CD4-positive, alpha-beta T cell treated with Interleukin-4 for 1 hour (primary cell): ENCODE measurements at regions not wholly inside any gene's neighbourhood (a gene's known extent, or its start where the extent isn't known, plus 50 kb on each side); places are given as distances from the start of the nearest gene placed in this dataset.

Experiments
- DNase-seq, 2 donors: peaks; one replicate each; pipeline ENCODE4 v3.0.0-alpha.2; 2020 to 2022

DNA sequence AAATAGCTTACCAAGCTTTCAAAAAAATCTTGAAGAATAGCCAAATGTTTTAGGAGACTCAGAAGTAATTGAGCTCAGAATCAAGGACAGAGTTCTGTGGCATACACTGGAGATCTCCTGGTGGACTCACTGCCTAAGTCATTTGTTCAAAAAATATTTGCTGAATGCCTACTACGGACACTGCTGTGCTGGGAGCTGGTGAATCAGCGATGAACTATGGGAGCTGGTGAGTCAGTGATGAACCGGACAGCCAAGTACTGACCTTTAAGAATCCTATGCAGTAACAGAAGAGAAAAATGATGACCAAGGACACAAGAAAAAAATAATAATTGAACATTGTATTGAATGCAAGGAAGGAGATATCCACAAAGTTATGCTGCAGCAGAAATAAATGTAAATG is 717.9 kb upstream of the CXADR start:
- DNase-seq, result no peak

GRCh38 chr21:16796776-16797175 is 716.1 kb upstream of the CXADR start:
- DNase-seq, result no peak

DNA sequence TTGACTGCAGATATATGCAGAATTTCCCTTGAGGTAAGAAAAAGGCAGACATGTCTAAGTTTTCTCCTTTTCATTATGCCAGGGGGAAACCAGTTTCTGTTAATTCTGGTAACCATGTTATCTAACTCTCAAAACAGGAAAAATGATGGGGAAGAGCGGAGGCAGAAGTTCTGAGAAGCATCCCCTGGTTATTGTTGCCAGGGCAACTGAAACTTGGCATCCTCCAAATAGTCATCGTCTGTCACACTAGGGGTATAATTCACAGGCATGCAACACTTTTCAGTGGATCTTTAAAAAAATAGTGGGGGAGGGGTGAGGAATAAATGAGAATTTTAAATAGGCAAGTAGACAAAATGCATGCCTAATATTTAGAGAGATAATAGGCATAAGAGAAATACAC is 715.3 kb upstream of the CXADR start:
- DNase-seq, result no peak

DNA sequence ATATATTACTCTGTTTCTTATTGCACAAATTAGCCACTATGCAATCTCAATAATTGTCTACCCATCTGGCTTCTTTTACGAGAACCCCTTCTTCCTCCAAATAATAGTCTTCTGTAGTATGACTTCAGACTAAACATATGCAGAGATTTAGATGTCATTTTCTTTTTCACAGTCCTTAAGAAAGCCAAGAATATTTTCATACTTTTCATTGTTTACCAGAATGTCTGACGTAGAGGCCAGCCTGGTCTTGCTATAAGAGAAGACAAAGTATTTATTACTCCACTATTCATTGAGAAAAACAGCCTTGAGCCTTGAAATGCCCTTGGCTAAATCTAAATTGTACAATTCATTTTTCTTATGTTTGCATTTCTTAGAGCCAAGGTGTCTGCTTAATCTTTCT is 714.9 kb upstream of the CXADR start:
- no peak for DNase-seq

GRCh38 chr21:16800536-16801275 is 712.1 kb upstream of the CXADR start:
- no peak for DNase-seq

DNA sequence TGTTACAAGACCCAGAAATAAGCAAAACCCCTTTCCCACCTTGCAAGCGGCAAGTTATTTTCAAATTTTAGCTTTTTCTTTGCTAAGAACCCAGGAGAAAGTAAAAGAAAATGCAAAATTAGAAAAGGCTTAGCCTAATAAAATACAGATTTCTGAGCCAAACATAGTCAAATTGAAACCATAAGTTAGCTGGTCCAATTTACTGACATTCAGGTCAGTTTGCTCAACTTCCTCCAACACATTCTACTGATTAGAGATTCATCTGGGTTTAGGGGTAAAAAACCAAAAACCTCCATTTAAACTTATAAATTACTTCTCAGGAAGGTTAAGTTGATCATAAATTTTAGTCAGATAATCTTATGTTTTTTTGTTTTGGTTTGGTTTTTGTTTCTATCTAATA is 701.8 kb upstream of the CXADR start:
- no peak for DNase-seq

GRCh38 chr21:16811970-16812369 is 700.9 kb upstream of the CXADR start:
- no peak for DNase-seq

DNA sequence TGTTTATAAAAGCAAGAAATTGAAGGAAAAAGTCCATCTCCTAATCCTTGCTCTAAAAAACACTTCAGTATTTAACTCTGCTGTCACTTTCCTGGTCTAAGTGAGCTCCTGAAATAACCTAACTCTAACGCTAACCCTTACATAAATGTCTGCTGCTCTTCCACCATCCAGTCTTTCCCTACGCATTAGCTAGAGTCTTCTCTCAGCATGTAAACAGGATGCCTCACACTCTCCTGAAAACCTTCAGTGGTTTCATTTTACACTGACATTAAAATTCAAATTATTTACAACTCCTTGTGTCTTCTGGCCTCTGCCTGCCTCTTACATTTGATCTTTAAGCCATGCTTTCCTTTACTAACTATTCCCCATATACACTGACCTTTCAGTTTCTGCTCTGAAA is 697.6 kb upstream of the CXADR start:
- no peak for DNase-seq

- no peak for DNase-seq
These were observed 691.3 kb upstream of the CXADR start for GRCh38 chr21:16821588-16821987.

GRCh38 chr21:16829532-16829931 is 683.3 kb upstream of the CXADR start:
- DNase-seq, result no peak

GRCh38 chr21:16832791-16833190 is 680.1 kb upstream of the CXADR start:
- DNase-seq, result no peak

- DNase-seq, result no peak
These were observed 678.1 kb upstream of the CXADR start for GRCh38 chr21:16834791-16835190.

GRCh38 chr21:16837321-16837720 is 675.5 kb upstream of the CXADR start:
- DNase-seq, result no peak

GRCh38 chr21:16837721-16838120 is 675.1 kb upstream of the CXADR start:
- DNase-seq, result no peak

DNA sequence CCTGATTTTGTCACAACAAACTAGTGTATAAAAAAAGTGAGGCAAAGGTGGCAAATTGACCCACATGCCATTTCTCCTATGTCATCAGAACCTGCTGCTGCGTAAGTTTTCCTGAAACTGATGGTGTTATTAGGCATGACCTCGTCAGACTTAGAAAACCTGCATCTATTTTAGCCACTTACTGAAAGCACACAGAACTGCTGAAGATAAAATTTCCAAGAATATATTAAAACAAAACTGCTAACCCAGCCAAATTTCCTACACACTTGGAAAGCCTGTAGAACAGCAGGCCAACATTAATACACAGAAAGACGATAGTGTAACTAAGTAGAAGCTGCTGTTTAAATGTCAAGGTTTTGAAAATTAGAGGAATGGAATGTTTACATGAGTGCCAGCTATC is 674.5 kb upstream of the CXADR start:
- DNase-seq, result no peak

- DNase-seq, result no peak
These were observed 672.3 kb upstream of the CXADR start for GRCh38 chr21:16840538-16840937.

DNA sequence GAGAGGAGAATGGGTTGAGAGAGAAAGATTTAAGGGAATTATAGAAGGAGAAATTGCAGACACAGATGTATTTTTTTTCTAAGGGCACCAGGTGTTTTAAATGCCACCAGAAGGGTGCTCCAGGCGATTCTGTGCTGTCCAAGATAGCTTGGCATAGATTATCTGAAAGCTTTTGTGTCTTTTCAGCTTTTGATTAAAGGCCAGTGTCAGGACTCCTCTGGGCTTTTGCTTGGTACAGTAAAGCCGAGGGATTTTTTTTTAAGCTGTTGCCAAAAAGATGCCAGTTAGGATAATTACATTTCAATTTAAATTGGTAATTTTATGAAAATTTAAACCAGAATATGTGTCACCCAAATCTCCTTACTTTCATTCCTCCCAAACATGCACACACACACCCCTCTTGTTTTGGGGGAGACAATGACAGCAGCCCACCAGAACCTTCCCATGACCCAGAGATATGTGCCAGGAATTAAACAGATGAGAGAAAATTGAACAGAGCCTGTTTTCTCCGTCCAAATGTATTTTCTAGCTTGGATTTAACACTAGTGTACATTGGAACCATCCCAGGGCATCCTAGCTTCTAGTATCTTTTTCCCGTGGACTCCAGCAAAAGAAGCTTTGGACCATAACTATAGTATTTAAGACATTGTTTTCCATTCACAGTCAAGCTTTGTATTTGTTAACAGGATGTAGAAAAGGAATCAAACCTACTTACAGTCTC is 670.7 kb upstream of the CXADR start:
- no peak for DNase-seq

GRCh38 chr21:16842696-16843035 is 670.2 kb upstream of the CXADR start:
- no peak for DNase-seq

- DNase-seq, result no peak
These were observed 665.6 kb upstream of the CXADR start for GRCh38 chr21:16847211-16847610.

DNA sequence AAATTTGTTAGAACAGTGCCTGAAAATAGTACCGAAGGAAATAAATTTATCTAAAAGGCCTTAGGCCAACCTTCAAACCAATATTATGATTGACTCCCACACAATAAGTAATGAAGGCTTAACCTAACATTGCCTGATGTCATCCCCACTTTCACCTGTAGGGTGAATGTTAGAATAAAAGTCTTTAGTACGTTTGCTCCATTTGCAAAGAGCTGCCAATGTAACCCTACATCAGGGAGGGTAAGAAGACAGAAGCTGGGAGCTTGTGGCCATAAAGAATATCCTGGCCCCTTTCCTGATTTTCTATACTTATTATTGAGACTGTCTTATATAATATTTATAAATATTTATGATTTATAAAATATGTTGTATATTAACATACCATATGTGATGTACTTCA is 661.8 kb upstream of the CXADR start:
- no peak for DNase-seq

DNA sequence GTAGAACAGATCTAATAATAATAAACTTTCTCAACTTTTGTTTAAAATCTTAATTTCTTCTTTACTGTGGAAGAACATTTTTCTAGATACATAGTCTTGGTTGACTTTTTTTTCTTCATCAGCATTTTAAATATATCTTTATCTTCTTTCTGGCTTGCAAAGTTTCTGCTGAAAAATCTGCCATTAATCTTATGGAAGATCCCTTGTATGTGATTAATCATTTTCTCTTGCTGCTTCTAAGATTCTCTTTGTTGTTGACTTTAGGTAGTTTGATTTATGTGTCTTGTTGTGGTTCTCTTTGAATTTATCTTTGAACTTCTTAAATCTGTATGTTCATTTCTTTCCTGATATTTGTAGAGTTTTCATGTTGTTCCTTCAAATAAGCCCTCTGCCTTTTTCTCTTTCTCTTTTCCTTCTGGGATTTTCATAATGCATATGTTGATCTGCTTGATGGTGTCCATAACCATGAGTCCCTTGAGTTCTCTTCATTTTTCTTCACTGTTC is 657.6 kb upstream of the CXADR start:
- DNase-seq, result no peak

GRCh38 chr21:16863362-16863905 is 649.4 kb upstream of the CXADR start:
- DNase-seq, result no peak

DNA sequence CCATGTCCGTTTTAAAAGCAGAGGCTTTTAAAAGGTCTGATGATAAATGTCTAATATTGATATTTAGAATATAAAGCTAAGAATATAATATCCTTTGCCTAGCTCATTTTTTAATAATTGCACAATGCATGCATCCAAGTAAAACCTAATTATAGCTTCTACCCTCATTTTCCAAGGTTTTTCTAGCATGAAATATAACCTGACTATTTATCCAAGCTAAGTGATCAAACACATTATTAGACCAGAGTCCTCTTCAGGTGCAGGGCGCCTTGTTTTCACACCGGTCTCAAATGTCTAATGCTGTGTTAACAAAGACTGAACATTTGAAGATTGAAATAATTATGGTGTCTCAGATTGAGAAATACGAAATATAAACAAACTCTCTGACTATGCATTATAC is 648.9 kb upstream of the CXADR start:
- DNase-seq, result no peak

GRCh38 chr21:16865632-16866031 is 647.2 kb upstream of the CXADR start:
- DNase-seq, result no peak
